HepG2 (cell line): ENCODE measurements at regions not wholly inside any gene's neighbourhood (a gene's known extent, or its start where the extent isn't known, plus 50 kb on each side); places are given as distances from the start of the nearest gene placed in this dataset.

Experiments
- ATAC-seq: fragments of 200-7000 bp; cut with Tn5 transposase; 3 replicates; pipeline ENCODE4 v1.9.1; 2020; ENCODE audit warnings: mild to moderate bottlenecking, moderate library complexity
- BruUV-seq: library from RNA; stranded (reverse); fragments of 400-500 nt; replicated peaks from 2 replicates; lab custom pipeline; 2021; lab: Mats Ljungman, UMichigan
- CTCF ChIA-PET: fragments of 300-600 bp; formaldehyde crosslinking; extraction: SDS; loops from one replicate; lab custom pipeline; 2021; ENCODE audit warnings: low total read pairs, inconsistent platforms, low intra/inter-chr PET ratio; lab: Yijun Ruan, JAX
- POLR2A ChIA-PET: fragments of 350-600 bp; sonication (Branson Sonifier 250); formaldehyde crosslinking; loops from one replicate; lab custom pipeline; 2020; ENCODE audit warnings: antibody characterized with exemption, inconsistent platforms; lab: Yijun Ruan, JAX
- DNase-seq: peaks from one replicate; pipeline ENCODE4 v3.0.0-alpha.2; 2015; ENCODE audit warnings: low spot score
- FAIRE-seq: peaks from 3 replicates; lab custom pipeline; 2011; peaks lifted over from hg19 to GRCh38; lab: Jason Lieb, UNC
- H2AFZ ChIP-seq: one replicate; pipeline ENCODE4 v1.6.1; 2011; ENCODE audit warnings: low read length, inconsistent platforms
- H3K27ac ChIP-seq: fragments of 300-600 bp; 3 replicates; pipeline ENCODE4 v1.8.0; 2011; ENCODE audit warnings: mixed run types, mild to moderate bottlenecking, mixed read lengths, low read length, inconsistent platforms; ENCODE audit not compliant: insufficient read depth; ENCODE audit errors: extremely low read length
- H3K27me3 ChIP-seq, 2 experiments: fragments of 200-600 bp in 1 of 2; 2 replicates in 1 of 2; 3 replicates in 1 of 2; pipeline versions ENCODE4 v1.6.0 to v1.8.0; 2011; ENCODE audit warnings: low read length in 2 of 2, mild to moderate bottlenecking in 2 of 2, moderate library complexity in 2 of 2, inconsistent platforms in 1 of 2; ENCODE audit not compliant: insufficient read depth in 2 of 2, control insufficient read depth in 1 of 2
- H3K36me3 ChIP-seq, 2 experiments: fragments of 200-600 bp in 1 of 2; replicated peaks in 1 of 2; 2 replicates in 1 of 2; 3 replicates in 1 of 2; pipeline versions ENCODE4 v1.5.1 to v1.8.0; 2011; ENCODE audit warnings: low read length in 2 of 2, inconsistent platforms in 1 of 2; ENCODE audit not compliant: insufficient read depth in 2 of 2, control insufficient read depth in 1 of 2
- H3K4me1 ChIP-seq: 2 replicates; pipeline ENCODE4 v1.5.1; 2012; ENCODE audit warnings: low read length, inconsistent platforms; ENCODE audit not compliant: insufficient read depth
- H3K4me2 ChIP-seq: 2 replicates; pipeline ENCODE4 v1.6.0; 2011; ENCODE audit warnings: low read depth, low read length, inconsistent platforms
- H3K4me3 ChIP-seq, 3 experiments: fragments of 200-600 bp in 1 of 3; sonication (generic), shearing (Covaris generic) in 1 of 3; replicated peaks in 1 of 3; 2 replicates each; pipeline ENCODE4 v1.5.1; 2011 to 2016; ENCODE audit warnings: low read length in 3 of 3, inconsistent platforms in 2 of 3, low read depth in 2 of 3, mild to moderate bottlenecking in 2 of 3, control low read depth in 1 of 3, mixed read lengths in 1 of 3; ENCODE audit not compliant: insufficient read depth in 1 of 3
- H3K79me2 ChIP-seq: one replicate; pipeline ENCODE4 v1.6.1; 2011; ENCODE audit warnings: low read length, inconsistent platforms; ENCODE audit not compliant: insufficient read depth
- H3K9ac ChIP-seq: 2 replicates; pipeline ENCODE4 v1.6.0; 2011; ENCODE audit warnings: mild to moderate bottlenecking, low read depth, low read length, inconsistent platforms; ENCODE audit not compliant: insufficient read depth
- H3K9me3 ChIP-seq: 2 replicates; pipeline ENCODE4 v1.5.1; 2012; ENCODE audit warnings: mild to moderate bottlenecking, low read length
- H4K20me1 ChIP-seq: 2 replicates; pipeline ENCODE4 v1.6.0; 2011; ENCODE audit warnings: inconsistent platforms, mild to moderate bottlenecking, low read length, moderate library complexity; ENCODE audit not compliant: insufficient read depth
- ETV5 ChIP-seq: IDR thresholded peaks from 2 replicates; pipeline ENCODE4 v1.6.1; 2018; ENCODE audit warnings: missing biosample characterization, missing genetic modification reagents, inconsistent platforms, borderline replicate concordance
- ISL2 ChIP-seq: sonication (generic); formaldehyde crosslinking; IDR thresholded peaks from 2 replicates; pipeline ENCODE4 v1.5.0; 2020; ENCODE audit warnings: missing genetic modification reagents
- KLF12 ChIP-seq: sonication (generic); formaldehyde crosslinking; IDR thresholded peaks from 2 replicates; pipeline ENCODE4 v1.4.0; 2020; ENCODE audit warnings: missing genetic modification reagents, borderline replicate concordance
- NAIF1 ChIP-seq: sonication (generic); formaldehyde crosslinking; IDR thresholded peaks from 2 replicates; pipeline ENCODE4 v1.5.0; 2020; ENCODE audit warnings: mild to moderate bottlenecking, missing genetic modification reagents, borderline replicate concordance
- SATB2 ChIP-seq: sonication (generic); formaldehyde crosslinking; IDR thresholded peaks from 2 replicates; pipeline ENCODE4 v1.5.0; 2020; ENCODE audit warnings: missing genetic modification reagents
- ZNF101 ChIP-seq: sonication (generic); formaldehyde crosslinking; IDR thresholded peaks from 2 replicates; pipeline ENCODE4 v1.4.0; 2020; ENCODE audit warnings: mild to moderate bottlenecking, low read depth, missing genetic modification reagents, borderline replicate concordance
- ZNF318 ChIP-seq: sonication (generic); formaldehyde crosslinking; IDR thresholded peaks from 2 replicates; pipeline ENCODE4 v1.4.0; 2020; ENCODE audit warnings: mild to moderate bottlenecking, missing genetic modification reagents
- ZSCAN31 ChIP-seq: sonication (generic); formaldehyde crosslinking; IDR thresholded peaks from 2 replicates; pipeline ENCODE4 v1.5.0; 2020; ENCODE audit warnings: low read depth, mild to moderate bottlenecking, missing genetic modification reagents
- WGBS: methylation state at CpG from one replicate; pipeline ENCODE4 v1.1.6; 2017; ENCODE audit warnings: low lambda C conversion rate; 5-methylcytosine and 5-hydroxymethylcytosine counted together
- in situ Hi-C: cut with HindIII; loops from 2 replicates; pipeline ENCODE4 v1.10.0; 2017; ENCODE audit warnings: low pct_unique_long_range_greater_than_20kb; ENCODE audit not compliant: extremely low pct_ligation_motif_present
- intact Hi-C: fragments of 100-400 bp; cut with micrococcal nuclease; formaldehyde crosslinking; loops from one replicate; pipeline ENCODE4 v1.10.0; 2022; ENCODE audit not compliant: unreplicated experiment

GRCh38 chr16:86823888-86824671 is 245.7 kb downstream of the FOXL1 start:
- BruUV-seq, result no TSS peak
- peaks cover 2 to 62% of the 10 kb centered on the region in 2 experiments for H3K27me3 ChIP-seq
- no peaks in the 10 kb centered on the region; the same call in 1 of the 2 replicates for H4K20me1 ChIP-seq
- ChIA-PET CTCF (no interaction called here), POLR2A (no interaction called here)
- H3K4me2 ChIP-seq, result no peak overlapping the region
- no peaks in the 10 kb centered on the region for H3K79me2 ChIP-seq
- no peak overlapping the region for H3K9ac ChIP-seq
- H3K4me3 ChIP-seq, result no peak overlapping the region
- no peaks in the 10 kb centered on the region for H3K9me3 ChIP-seq
- intact Hi-C loops (no loop called here), in situ Hi-C loops (no loop called here)
- FAIRE-seq (no peak), DNase-seq (no peak), ATAC-seq (no peak)
- 44% methylated on average over 21 of the region's 22 CpGs for WGBS
- H2AFZ ChIP-seq, result no peak overlapping the region
- H3K36me3 ChIP-seq, result no peaks in the 10 kb centered on the region
- no peaks in the 10 kb centered on the region for H3K4me1 ChIP-seq
- TF ChIP-seq ISL2 (CRISPR knock-in tag) (no peak), SATB2 (CRISPR knock-in tag) (no peak), ZNF101 (no peak), KLF12 (CRISPR knock-in tag) (no peak), ETV5 (CRISPR knock-in tag) (no peak), ZSCAN31 (CRISPR knock-in tag) (no peak)
- no peak overlapping the region for H3K27ac ChIP-seq

- no peak for ATAC-seq
- CTCF ChIA-PET, result no interaction called here
- no peak overlapping the region for H3K4me3 ChIP-seq
- TF ChIP-seq NAIF1 (CRISPR knock-in tag) (no peak), ZNF318 (CRISPR knock-in tag) (no peak)
These were observed 246.5 kb downstream of the FOXL1 start for GRCh38 chr16:86824751-86825296.

More at GRCh38 chr16:86824751-86825296, 246.5 kb downstream of the FOXL1 start:
- in situ Hi-C loops (no loop called here), intact Hi-C loops (no loop called here)
- BruUV-seq, result no TSS peak
- H3K79me2 ChIP-seq, result no peaks in the 10 kb centered on the region
- H3K27me3 ChIP-seq, result peaks cover 2 to 58% of the 10 kb centered on the region in 2 experiments
- H4K20me1 ChIP-seq, result no peaks in the 10 kb centered on the region; the same call in 1 of the 2 replicates
- DNase-seq (no peak), FAIRE-seq (no peak)
- no peak overlapping the region for H3K27ac ChIP-seq
- H3K9me3 ChIP-seq, result no peaks in the 10 kb centered on the region
- H3K9ac ChIP-seq, result no peak overlapping the region
- no peak overlapping the region for H2AFZ ChIP-seq
- H3K4me2 ChIP-seq, result no peak overlapping the region
- WGBS, result 10% methylated on average over 15 of the region's 18 CpGs
- POLR2A ChIA-PET, result no interaction called here
- H3K4me1 ChIP-seq, result no peaks in the 10 kb centered on the region
- H3K36me3 ChIP-seq, result no peaks in the 10 kb centered on the region
